HFFc6 (cell line): ENCODE measurements at regions not wholly inside any gene's neighbourhood (a gene's known extent, or its start where the extent isn't known, plus 50 kb on each side); places are given as distances from the start of the nearest gene placed in this dataset.
A peak's percentile ranks its signal among the peaks of the same experiment; 100 is the strongest.

Experiments used
- DNase-seq: peaks from one replicate; pipeline ENCODE4 v3.0.0-alpha.2; 2018
- H3K27ac Mint-ChIP-seq: 2 replicates; pipeline ENCODE4 v1.8.0; 2020; ENCODE audit warnings: mild to moderate bottlenecking, mixed read lengths
- H3K27me3 Mint-ChIP-seq: 2 replicates; pipeline ENCODE4 v1.8.0; 2021; ENCODE audit warnings: mild to moderate bottlenecking, moderate library complexity, mixed read lengths; ENCODE audit not compliant: insufficient read depth
- H3K36me3 Mint-ChIP-seq: 2 replicates; pipeline ENCODE4 v1.8.0; 2021; ENCODE audit warnings: low read depth, mixed read lengths
- H3K4me1 Mint-ChIP-seq: 2 replicates; pipeline ENCODE4 v1.8.0; 2020; ENCODE audit warnings: low read depth, mixed read lengths
- H3K4me3 Mint-ChIP-seq: 2 replicates; pipeline ENCODE4 v1.8.0; 2020; ENCODE audit warnings: mild to moderate bottlenecking, moderate library complexity, mixed read lengths
- H3K9me3 Mint-ChIP-seq: 2 replicates; pipeline ENCODE4 v1.8.0; 2020; ENCODE audit warnings: mild to moderate bottlenecking, mixed read lengths
- CTCF ChIP-seq: fragments of 200-600 bp; sonication (generic); IDR thresholded peaks from 2 replicates; pipeline ENCODE4 v1.5.0; 2021; ENCODE audit warnings: antibody characterized with exemption, mild to moderate bottlenecking

- no peak overlapping the region for H3K27ac Mint-ChIP-seq
- no peak overlapping the region for H3K4me3 Mint-ChIP-seq
- H3K9me3 Mint-ChIP-seq = no peaks in the 10 kb centered on the region
- no peaks in the 10 kb centered on the region; the same call in 1 of the 2 replicates for H3K27me3 Mint-ChIP-seq
- H3K4me1 Mint-ChIP-seq = peaks cover 22% of the 10 kb centered on the region
- no peak for DNase-seq
- no peaks in the 10 kb centered on the region for H3K36me3 Mint-ChIP-seq
- TF ChIP-seq CTCF = no peak
Observed at GRCh38 chr9:81382281-81382680, 307.1 kb downstream of the TLE1 start.

- Mint-ChIP-seq H3K36me3 (no peaks in the 10 kb centered on the region), H3K9me3 (no peaks in the 10 kb centered on the region), H3K27ac (no peak overlapping the region), H3K27me3 (no peaks in the 10 kb centered on the region; the same call in 1 of the 2 replicates), H3K4me3 (no peak overlapping the region), H3K4me1 (peaks cover 22% of the 10 kb centered on the region)
- DNase-seq = no peak
- no peak for TF ChIP-seq CTCF
Observed at GRCh38 chr9:81381694-81382093, 307.7 kb downstream of the TLE1 start.

- H3K27ac Mint-ChIP-seq = no peak overlapping the region; the same call in 1 of the 2 replicates
- TF ChIP-seq CTCF = no peak
- H3K4me1 Mint-ChIP-seq = peaks cover 22% of the 10 kb centered on the region
- no peaks in the 10 kb centered on the region for H3K36me3 Mint-ChIP-seq
- H3K9me3 Mint-ChIP-seq = no peaks in the 10 kb centered on the region
- H3K4me3 Mint-ChIP-seq = no peak overlapping the region
- no peak for DNase-seq
- H3K27me3 Mint-ChIP-seq = no peaks in the 10 kb centered on the region; the same call in 1 of the 2 replicates
Observed at GRCh38 chr9:81380504-81381359, 308.6 kb downstream of the TLE1 start.

GRCh38 chr9:81379655-81380054 is 309.7 kb downstream of the TLE1 start:
- peak; percentile 6 for DNase-seq

DNA sequence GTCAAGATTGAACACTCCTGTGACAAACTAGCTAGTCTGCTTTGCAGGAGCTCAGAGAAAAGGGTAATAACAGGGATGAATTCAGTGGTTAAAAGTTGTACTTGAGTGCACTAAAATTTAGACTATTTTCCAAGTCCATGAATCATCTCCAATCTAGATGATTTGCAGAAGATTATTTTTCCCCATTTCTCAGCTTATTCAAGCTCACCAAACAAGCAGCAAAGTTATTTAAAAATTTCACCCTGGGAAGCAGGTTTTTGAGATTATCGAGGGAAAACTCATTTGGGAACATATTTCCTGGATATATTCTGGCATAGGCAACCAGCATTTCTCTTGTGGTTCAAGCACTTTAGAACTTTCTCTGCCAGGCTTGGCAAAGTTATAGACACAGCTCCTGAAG is 311.4 kb downstream of the TLE1 start:
- H3K4me1 Mint-ChIP-seq = peaks cover 28% of the 10 kb centered on the region
- H3K27ac Mint-ChIP-seq = no peak overlapping the region
- peaks cover 1% of the 10 kb centered on the region; the same call in 1 of the 2 replicates for H3K27me3 Mint-ChIP-seq
- DNase-seq = no peak
- no peaks in the 10 kb centered on the region for H3K36me3 Mint-ChIP-seq
- TF ChIP-seq CTCF = no peak
- H3K9me3 Mint-ChIP-seq = no peaks in the 10 kb centered on the region
- H3K4me3 Mint-ChIP-seq = no peak overlapping the region

More at GRCh38 chr9:81379655-81380054, 309.7 kb downstream of the TLE1 start:
- Mint-ChIP-seq H3K4me1 (peaks cover 28% of the 10 kb centered on the region), H3K9me3 (no peaks in the 10 kb centered on the region), H3K27ac (no peak overlapping the region), H3K27me3 (no peaks in the 10 kb centered on the region; the same call in 1 of the 2 replicates), H3K36me3 (no peaks in the 10 kb centered on the region), H3K4me3 (no peak overlapping the region)
- TF ChIP-seq CTCF = no peak
